ENCODE measurements at regions not wholly inside any gene's neighbourhood (a gene's known extent, or its start where the extent isn't known, plus 50 kb on each side); places are given as distances from the start of the nearest gene placed in this dataset.

DNA sequence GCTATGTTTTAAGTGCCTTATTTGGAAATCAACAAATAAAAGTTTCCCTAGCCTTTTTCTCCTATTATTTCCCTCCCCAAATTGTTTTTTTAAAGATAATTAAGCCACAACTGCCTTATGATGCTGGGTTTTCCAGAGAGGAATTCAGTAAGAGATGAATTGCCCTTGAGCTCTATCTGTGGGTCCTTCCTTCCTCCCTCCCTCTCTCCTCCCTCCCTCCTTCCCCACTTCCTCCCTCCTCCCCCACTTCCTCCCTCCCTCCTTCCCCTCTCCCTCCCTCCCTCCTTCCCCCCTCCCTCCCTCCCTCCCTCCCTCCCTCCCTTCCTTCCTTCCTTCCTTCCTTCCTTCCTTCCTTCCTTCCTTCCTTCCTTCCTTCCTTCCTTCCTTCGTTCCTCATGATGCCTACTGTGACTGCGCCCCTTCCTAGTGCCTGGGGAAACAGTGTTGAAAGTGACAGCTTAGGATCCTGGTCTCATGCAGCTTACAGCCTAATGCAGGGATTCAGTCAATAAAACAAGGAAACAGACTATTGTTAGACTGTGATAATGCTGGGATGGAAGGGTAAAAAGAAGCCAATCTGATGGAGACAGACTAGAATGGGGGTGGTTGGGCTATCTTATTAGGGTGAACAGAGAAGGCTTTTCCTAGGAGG, 1417.1 kb downstream of the AACS start:
- Histone ChIP-seq H3T11ph (ENCODE audit: low read length) (no peak overlapping the region), H2BK5ac (ENCODE audit: insufficient read length, low read length) (no peak overlapping the region), H4K91ac (ENCODE audit: insufficient read length, low read depth, low read length) (no peak overlapping the region), H4K8ac (replicated peaks; ENCODE audit: insufficient read length, low read depth, low read length) (no peak overlapping the region), H3K79me1 (ENCODE audit: insufficient read depth, low read depth, low read length, poor library complexity, severe bottlenecking) (no peaks in the 10 kb centered on the region), H2AK5ac (ENCODE audit: insufficient read length, low read length) (no peak overlapping the region), H2BK120ac (ENCODE audit: low read depth, low read length, poor library complexity, severe bottlenecking) (no peak overlapping the region), H3K56ac (ENCODE audit: insufficient read length, low read depth, low read length) (no peak overlapping the region), H3K4me2 (ENCODE audit: insufficient read depth, insufficient read length, low read length) (no peak overlapping the region), H3K14ac (ENCODE audit: insufficient read depth, low read length) (no peak overlapping the region), H3K9me3 (ENCODE audit: control insufficient read depth, low read depth, low read length) (no peaks in the 10 kb centered on the region), H3K23ac (ENCODE audit: insufficient read length, low read depth, low read length) (no peak overlapping the region), H3K27ac (ENCODE audit: insufficient read length, low read depth, low read length) (no peak overlapping the region), H2BK15ac (ENCODE audit: low read depth, low read length) (no peak overlapping the region), H4K5ac (ENCODE audit: insufficient read length, low read depth, low read length) (no peak overlapping the region), H2BK20ac (ENCODE audit: low read depth, low read length, poor library complexity, severe bottlenecking) (no peak overlapping the region), H3K4me1 (ENCODE audit: insufficient read depth, low read length) (no peaks in the 10 kb centered on the region; the same call in 1 of the 2 replicates), H3K4ac (ENCODE audit: low read depth, low read length) (no peak overlapping the region), H3K79me2 (ENCODE audit: insufficient read depth, low read length) (no peaks in the 10 kb centered on the region), H3K23me2 (ENCODE audit: insufficient read length, low read depth, low read length, poor library complexity, severe bottlenecking) (no peaks in the 10 kb centered on the region), H3K9ac (ENCODE audit: extremely low read depth, insufficient read length, low read length) (no peak overlapping the region), H4K20me1 (ENCODE audit: control insufficient read depth, insufficient read depth, insufficient read length) (no peaks in the 10 kb centered on the region), H3K18ac (ENCODE audit: insufficient read length, low read depth, low read length) (no peak overlapping the region), H3K27me3 (ENCODE audit: insufficient read depth, low read length) (no peaks in the 10 kb centered on the region), H2BK12ac (ENCODE audit: insufficient read length, low read depth, low read length) (no peak overlapping the region), H2AFZ (ENCODE audit: low read length) (no peak overlapping the region)
- H3K9me3 Mint-ChIP-seq, result no peaks in the 10 kb centered on the region; a peak in 1 of 5 replicates
- H3K4me3 Mint-ChIP-seq, result no peak overlapping the region
- no peak for DNase-seq
- WGBS (ENCODE audit: extremely low coverage, insufficient read length, low lambda C conversion rate), result no CpG with 5 or more reads among the region's 2 CpGs
- peaks cover 16 to 22% of the 10 kb centered on the region in 2 experiments for H3K4me1 Mint-ChIP-seq
- H3K27ac Mint-ChIP-seq, result no peak overlapping the region
- H3K36me3 Mint-ChIP-seq (ENCODE audit: insufficient read depth in 1 of 3, low read depth in 3 of 3), result 0 out of 7 replicates have a peak, but pooled peaks cover 0 to under 1% (median 0%) of the 10 kb centered on the region in 3 experiments
- TF ChIP-seq CTCF (conservative IDR thresholded peaks at IDR 0.05), result no peak
- no peaks in the 10 kb centered on the region; the same call in 1 of the 2 replicates for H3K27me3 Mint-ChIP-seq (ENCODE audit: low read depth)

Data from H9 (cell line).